HG02884 (cell line): ENCODE measurements at regions not wholly inside any gene's neighbourhood (a gene's known extent, or its start where the extent isn't known, plus 50 kb on each side); places are given as distances from the start of the nearest gene placed in this dataset.
"Not testable (repeated sequence)": the region's sequence is repeated elsewhere in the genome, so short reads cannot be mapped to it uniquely, and the experiment has no call there.

ENCODE experiments used
- ATAC-seq: cut with Tn5 transposase; IDR thresholded peaks from one replicate; pipeline ENCODE4 v1.9.1; 2021; ENCODE audit warnings: mild to moderate bottlenecking, moderate library complexity; ENCODE audit not compliant: unreplicated experiment

GRCh38 chr6:81625216-81625615, 127.3 kb downstream of the TENT5A start:
- no peak for ATAC-seq

GRCh38 chr6:81624453-81624852, 128.0 kb downstream of the TENT5A start:
- ATAC-seq = no peak

GRCh38 chr6:81623106-81623759, 129.2 kb downstream of the TENT5A start:
- ATAC-seq = no peak

GRCh38 chr6:81621816-81622395, 130.6 kb downstream of the TENT5A start:
- no peak for ATAC-seq

GRCh38 chr6:81614292-81614691, 138.2 kb downstream of the TENT5A start:
- ATAC-seq = no peak

GRCh38 chr6:81613606-81614005, 138.9 kb downstream of the TENT5A start:
- ATAC-seq = no peak

GRCh38 chr6:81612136-81612535, 140.3 kb downstream of the TENT5A start:
- ATAC-seq = no peak

- no peak for ATAC-seq
Measured at GRCh38 chr6:81609736-81610135, 142.7 kb downstream of the TENT5A start.

GRCh38 chr6:81608776-81609175, 143.7 kb downstream of the TENT5A start:
- ATAC-seq = no peak

GRCh38 chr6:81606965-81607381, 145.5 kb downstream of the TENT5A start:
- no peak for ATAC-seq

GRCh38 chr6:81605526-81605925, 147.0 kb downstream of the TENT5A start:
- ATAC-seq = no peak

- no peak for ATAC-seq
Measured at GRCh38 chr6:81601918-81602317, 150.6 kb downstream of the TENT5A start.

GRCh38 chr6:81600488-81600887, 152.0 kb downstream of the TENT5A start:
- ATAC-seq = not testable (repeated sequence)

GRCh38 chr6:81594501-81594900, 158.0 kb downstream of the TENT5A start:
- no peak for ATAC-seq

GRCh38 chr6:81590314-81590691, 162.2 kb downstream of the TENT5A start:
- no peak for ATAC-seq

- no peak for ATAC-seq
Measured at GRCh38 chr6:81589465-81590313, 162.8 kb downstream of the TENT5A start.

GRCh38 chr6:81585686-81586085, 166.8 kb downstream of the TENT5A start:
- ATAC-seq = not testable (repeated sequence)

GRCh38 chr6:81584156-81584555, 168.3 kb downstream of the TENT5A start:
- not testable (repeated sequence) for ATAC-seq

GRCh38 chr6:81575442-81575841, 177.0 kb downstream of the TENT5A start:
- ATAC-seq = no peak

GRCh38 chr6:81572020-81572419, 180.5 kb downstream of the TENT5A start:
- ATAC-seq = no peak

- ATAC-seq = no peak
Measured at GRCh38 chr6:81570681-81571080, 181.8 kb downstream of the TENT5A start.

- ATAC-seq = no peak
Measured at GRCh38 chr6:81568973-81569372, 183.5 kb downstream of the TENT5A start.
